GM19438 (cell line): ENCODE measurements at regions not wholly inside any gene's neighbourhood (a gene's known extent, or its start where the extent isn't known, plus 50 kb on each side); places are given as distances from the start of the nearest gene placed in this dataset.

Source experiments
- ATAC-seq: cut with Tn5 transposase; IDR thresholded peaks from one replicate; pipeline ENCODE4 v1.9.1; 2021; ENCODE audit warnings: low read depth; ENCODE audit not compliant: unreplicated experiment

DNA sequence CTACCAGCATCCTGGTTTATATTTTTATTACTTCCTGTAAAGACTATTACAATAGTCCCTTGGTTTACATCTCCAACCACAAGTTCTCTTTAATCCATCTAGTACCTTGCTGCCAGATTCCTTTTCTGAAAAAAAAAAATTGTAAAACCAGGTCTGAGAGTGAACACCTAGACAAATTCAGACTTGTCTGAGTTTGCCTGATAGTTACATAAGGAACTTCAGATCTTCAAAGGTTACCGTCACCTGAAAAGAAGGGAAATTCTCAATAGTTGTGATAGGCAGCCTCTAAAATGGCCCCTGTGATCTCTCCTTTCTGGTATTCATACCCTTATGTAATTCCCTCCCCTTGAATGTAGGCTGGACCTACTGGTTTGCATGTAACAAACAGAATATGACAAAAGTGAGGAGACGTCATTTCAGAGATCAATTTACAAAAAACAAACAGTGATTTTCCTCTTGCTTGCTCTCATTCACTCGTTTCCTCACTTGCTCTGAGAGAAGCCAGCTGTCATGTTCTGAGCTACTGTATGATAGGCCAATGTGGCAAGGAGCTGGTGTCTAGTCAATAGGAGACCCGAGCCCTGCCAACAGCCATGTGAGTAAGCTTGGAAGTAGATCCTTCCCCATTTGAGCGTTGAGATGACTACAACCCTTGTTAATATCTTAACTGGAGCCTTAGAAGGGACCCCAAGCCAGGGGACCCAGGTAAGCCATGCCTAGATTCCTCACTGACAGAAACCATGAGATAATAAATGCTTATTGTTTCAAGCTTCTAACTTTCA, 110.9 kb upstream of the LSM8 start:
- ATAC-seq, result no peak

- ATAC-seq, result no peak
Observed at GRCh38 chr7:118075936-118076335, 108.0 kb upstream of the LSM8 start.

GRCh38 chr7:118076564-118076963, 107.4 kb upstream of the LSM8 start:
- no peak for ATAC-seq

DNA sequence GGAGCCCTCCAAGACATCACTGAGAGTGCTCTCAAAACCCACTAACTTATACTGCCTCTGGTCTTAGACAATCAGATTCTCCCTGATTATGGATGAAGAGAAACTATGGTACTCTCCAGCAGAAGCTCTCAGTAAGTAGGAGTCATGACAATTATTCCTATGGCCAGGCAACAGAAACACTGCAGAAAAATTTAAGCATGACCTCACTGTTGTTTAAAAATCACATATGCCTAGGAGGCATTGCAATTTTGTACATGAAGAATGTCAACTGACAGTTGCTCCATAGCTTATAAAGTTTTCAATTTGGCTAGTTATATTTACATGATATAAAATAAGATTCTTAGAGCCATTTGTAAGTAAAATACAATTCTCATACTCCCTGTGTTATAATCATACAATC, 105.9 kb upstream of the LSM8 start:
- no peak for ATAC-seq

DNA sequence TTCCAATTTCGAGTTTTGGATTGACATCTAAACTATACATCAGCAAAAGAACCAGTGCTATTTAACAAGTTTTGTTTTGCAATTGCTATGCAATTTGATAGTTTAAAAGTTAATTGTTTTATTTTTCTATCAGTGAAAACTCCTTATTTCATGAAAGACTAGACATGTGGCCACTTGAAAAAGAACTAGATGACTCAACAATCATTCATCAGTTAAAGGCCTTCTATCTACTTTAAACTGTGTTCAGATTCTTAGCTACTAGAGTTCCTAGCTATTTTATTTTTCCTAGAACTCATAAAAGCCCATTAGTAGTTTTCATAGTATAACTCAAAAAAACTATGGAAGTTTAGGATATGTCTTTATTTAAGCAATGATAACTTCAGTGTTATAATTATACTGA, 104.6 kb upstream of the LSM8 start:
- ATAC-seq, result no peak

GRCh38 chr7:118080947-118081346, 103.0 kb upstream of the LSM8 start:
- ATAC-seq, result peak; percentile 74

DNA sequence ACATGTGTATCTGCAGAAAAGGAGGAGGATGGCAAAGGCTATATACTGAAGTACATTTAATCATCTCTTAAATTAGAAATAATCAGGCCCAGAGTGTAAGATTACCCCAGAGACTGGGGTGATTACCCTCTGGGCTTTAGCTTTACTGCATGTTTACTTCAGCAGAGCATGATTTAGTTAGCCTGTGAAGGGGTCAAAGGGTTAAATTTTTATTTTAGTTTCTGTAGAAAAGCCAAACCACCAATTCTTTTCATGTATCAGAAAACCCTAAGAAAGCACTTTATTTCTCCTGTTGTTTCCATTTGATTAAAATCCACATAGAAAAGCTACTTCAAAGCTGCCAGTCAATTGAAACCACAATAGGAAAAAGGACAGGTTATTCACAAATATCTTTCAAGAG, 101.5 kb upstream of the LSM8 start:
- no peak for ATAC-seq

DNA sequence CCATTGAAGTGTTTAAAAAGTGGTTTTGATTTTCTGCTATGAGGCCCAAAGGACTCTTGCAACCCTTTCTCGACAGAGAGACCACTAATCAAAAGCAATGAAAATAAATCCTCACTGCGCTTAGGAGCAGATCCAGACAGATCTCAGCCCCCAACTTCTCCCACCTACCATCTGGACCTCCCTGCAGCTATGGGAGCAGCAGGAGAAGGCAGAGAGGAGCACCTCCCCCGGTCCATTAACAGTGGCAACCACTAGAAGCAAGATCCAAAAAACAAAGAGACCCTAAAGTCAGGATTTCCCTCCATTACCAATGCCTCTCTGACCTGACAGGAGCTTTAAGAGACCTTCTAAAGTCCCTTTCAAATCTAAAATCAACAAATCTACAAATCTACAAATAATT, 99.0 kb upstream of the LSM8 start:
- no peak for ATAC-seq

GRCh38 chr7:118087126-118087525, 96.8 kb upstream of the LSM8 start:
- no peak for ATAC-seq

DNA sequence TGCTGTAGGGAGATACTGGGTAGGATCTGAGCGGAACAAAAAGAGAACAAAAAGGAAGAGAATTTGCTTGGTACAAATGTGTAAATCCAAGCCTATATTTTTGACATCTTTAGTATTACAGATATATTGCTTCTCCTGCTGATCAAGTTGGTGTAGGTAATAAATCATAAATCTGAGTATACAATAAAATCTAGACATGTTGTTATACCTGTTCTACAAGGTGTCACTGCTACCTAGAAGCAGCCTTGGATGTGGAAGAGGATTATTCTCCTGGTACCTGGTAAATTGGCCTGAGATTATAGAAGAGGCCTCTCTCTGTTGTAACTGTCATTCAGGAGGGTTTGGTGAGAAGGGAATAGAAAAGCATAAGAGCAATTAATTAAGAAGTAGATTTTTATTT, 89.9 kb upstream of the LSM8 start:
- no peak for ATAC-seq

GRCh38 chr7:118104812-118105441, 79.0 kb upstream of the LSM8 start:
- no peak for ATAC-seq

DNA sequence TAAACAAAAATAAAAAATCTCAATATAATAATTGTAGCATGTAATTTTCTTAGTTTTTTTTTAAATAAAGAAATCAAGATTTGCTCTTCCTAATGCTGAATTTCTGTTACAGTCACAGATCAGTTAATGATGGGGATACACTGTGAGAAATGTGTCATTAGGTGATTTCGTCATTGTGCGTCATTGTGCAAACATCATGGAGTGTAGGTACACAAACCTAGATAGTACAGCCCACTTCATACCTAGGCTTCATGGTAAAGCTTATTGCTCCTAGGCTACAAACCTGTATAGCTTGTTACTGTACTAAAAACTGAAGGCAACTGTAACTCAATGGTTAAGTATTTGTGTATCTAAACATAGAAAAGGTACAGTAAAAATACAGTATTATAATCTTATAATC, 74.4 kb upstream of the LSM8 start:
- no peak for ATAC-seq

- no peak for ATAC-seq
Observed at GRCh38 chr7:118110178-118110925, 73.6 kb upstream of the LSM8 start.

GRCh38 chr7:118111347-118111746, 72.6 kb upstream of the LSM8 start:
- no peak for ATAC-seq

GRCh38 chr7:118114175-118114574, 69.8 kb upstream of the LSM8 start:
- no peak for ATAC-seq

DNA sequence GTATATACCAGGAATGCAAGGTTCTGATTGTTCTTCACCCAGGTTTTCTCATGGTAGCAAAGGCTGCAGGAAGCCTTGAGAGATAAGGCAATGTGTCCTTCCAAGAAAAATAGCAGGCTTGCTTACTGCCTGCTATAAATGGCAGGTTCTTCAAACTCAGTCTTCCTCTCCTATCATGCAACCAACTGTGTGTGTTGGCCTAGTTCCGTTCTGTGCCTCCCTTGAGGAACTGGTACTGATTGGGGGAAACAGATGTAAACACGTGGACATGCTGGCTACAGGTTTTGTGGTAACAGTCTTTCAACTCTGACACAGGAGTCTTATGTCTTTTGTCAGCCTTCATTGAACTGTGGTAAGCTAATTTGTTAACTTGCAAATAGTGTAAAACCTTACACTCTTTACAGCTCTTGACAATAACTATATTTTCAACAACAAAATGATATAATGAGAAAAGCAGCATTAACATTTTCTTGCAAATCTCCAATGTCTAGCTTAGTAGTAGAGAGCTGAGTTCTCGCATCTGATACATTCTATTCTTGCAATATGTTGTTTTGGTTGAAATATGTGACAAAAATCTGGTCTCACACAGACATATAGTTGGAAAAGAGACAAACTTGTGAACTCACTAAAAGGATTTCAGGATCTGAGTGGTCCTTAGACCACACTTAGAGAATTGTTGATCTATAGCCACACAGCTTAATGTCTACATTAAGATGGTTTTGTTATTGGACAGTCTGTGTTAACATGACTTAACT, 54.7 kb upstream of the LSM8 start:
- ATAC-seq, result no peak

DNA sequence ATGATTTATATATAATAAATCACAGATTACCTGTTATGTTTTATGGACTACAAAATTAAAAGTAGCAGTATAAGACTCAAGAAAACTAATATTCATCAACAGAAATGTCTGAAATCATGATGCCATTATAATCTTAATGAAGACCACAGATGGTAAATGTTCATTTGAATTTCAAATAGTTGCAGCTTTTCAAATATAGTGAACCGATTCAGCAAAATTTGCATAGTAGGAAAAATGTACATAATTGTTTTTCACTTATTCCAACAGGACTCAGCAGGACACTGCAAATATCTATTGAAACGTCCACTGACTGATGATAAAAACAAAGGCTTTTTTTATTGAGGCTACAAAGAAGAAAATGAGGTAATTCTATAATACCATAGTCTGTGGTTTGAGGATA, 51.2 kb upstream of the LSM8 start:
- no peak for ATAC-seq
